ENCODE measurements at regions not wholly inside any gene's neighbourhood (a gene's known extent, or its start where the extent isn't known, plus 50 kb on each side); places are given as distances from the start of the nearest gene placed in this dataset.
"Not testable (repeated sequence)": the region's sequence is repeated elsewhere in the genome, so short reads cannot be mapped to it uniquely, and the experiment has no call there.

GRCh38 chr11:23564370-23564769 is 704.1 kb upstream of the CCDC179 start:
- DNase-seq (ENCODE audit: low read depth), result no peak

GRCh38 chr11:23569134-23569533 is 708.9 kb upstream of the CCDC179 start:
- DNase-seq (ENCODE audit: low read depth), result no peak

GRCh38 chr11:23569547-23569946 is 709.3 kb upstream of the CCDC179 start:
- DNase-seq (ENCODE audit: low read depth), result no peak

GRCh38 chr11:23570828-23571227 is 710.6 kb upstream of the CCDC179 start:
- DNase-seq (ENCODE audit: low read depth), result no peak

- DNase-seq (ENCODE audit: low read depth), result no peak
Observed at GRCh38 chr11:23573429-23573828, 713.2 kb upstream of the CCDC179 start.

- no peak for DNase-seq (ENCODE audit: low read depth)
Observed at GRCh38 chr11:23574149-23574548, 713.9 kb upstream of the CCDC179 start.

GRCh38 chr11:23577296-23577695 is 717.0 kb upstream of the CCDC179 start:
- no peak for DNase-seq (ENCODE audit: low read depth)

GRCh38 chr11:23585416-23586104 is 725.3 kb upstream of the CCDC179 start:
- peak; percentile 18 for DNase-seq (ENCODE audit: low read depth)

GRCh38 chr11:23586173-23586572 is 725.9 kb upstream of the CCDC179 start:
- no peak for DNase-seq (ENCODE audit: low read depth)

GRCh38 chr11:23590596-23591308 is 730.5 kb upstream of the CCDC179 start:
- DNase-seq (ENCODE audit: low read depth), result no peak

GRCh38 chr11:23594755-23595154 is 734.5 kb upstream of the CCDC179 start:
- no peak for DNase-seq (ENCODE audit: low read depth)

- no peak for DNase-seq (ENCODE audit: low read depth)
Observed at GRCh38 chr11:23604966-23605365, 744.7 kb upstream of the CCDC179 start.

- no peak for DNase-seq (ENCODE audit: low read depth)
Observed at GRCh38 chr11:23606191-23606590, 745.9 kb upstream of the CCDC179 start.

- DNase-seq (ENCODE audit: low read depth), result no peak
Observed at GRCh38 chr11:23611726-23612125, 751.5 kb upstream of the CCDC179 start.

- DNase-seq (ENCODE audit: low read depth), result no peak
Observed at GRCh38 chr11:23620617-23621016, 760.3 kb upstream of the CCDC179 start.

- no peak for DNase-seq (ENCODE audit: low read depth)
Observed at GRCh38 chr11:23632293-23632692, 772.0 kb upstream of the CCDC179 start.

- no peak for DNase-seq (ENCODE audit: low read depth)
Observed at GRCh38 chr11:23644443-23644842, 784.2 kb upstream of the CCDC179 start.

- not testable (repeated sequence) for DNase-seq (ENCODE audit: low read depth)
Observed at GRCh38 chr11:23652336-23652735, 792.1 kb upstream of the CCDC179 start.

GRCh38 chr11:23653071-23653675 is 792.9 kb upstream of the CCDC179 start:
- no peak for DNase-seq (ENCODE audit: low read depth)

- no peak for DNase-seq (ENCODE audit: low read depth)
Observed at GRCh38 chr11:23668324-23668723, 808.0 kb upstream of the CCDC179 start.

- no peak for DNase-seq (ENCODE audit: low read depth)
Observed at GRCh38 chr11:23673366-23673765, 813.1 kb upstream of the CCDC179 start.

GRCh38 chr11:23674866-23675265 is 814.6 kb upstream of the CCDC179 start:
- peak; percentile 6 for DNase-seq (ENCODE audit: low read depth)

GRCh38 chr11:23679041-23679440 is 817.8 kb upstream of the LUZP2 start:
- DNase-seq (ENCODE audit: low read depth), result no peak

All from fibroblast of the conjunctiva (primary cell).